Eye (tissue), 1 donor: ENCODE measurements at regions not wholly inside any gene's neighbourhood (a gene's known extent, or its start where the extent isn't known, plus 50 kb on each side); places are given as distances from the start of the nearest gene placed in this dataset.
A peak's percentile ranks its signal among the peaks of the same experiment; 100 is the strongest.
"Not testable (repeated sequence)": the region's sequence is repeated elsewhere in the genome, so short reads cannot be mapped to it uniquely, and the experiment has no call there.

ENCODE experiments used
- DNase-seq: peaks from one replicate; pipeline ENCODE4 v3.0.0-alpha.2; 2015

DNA sequence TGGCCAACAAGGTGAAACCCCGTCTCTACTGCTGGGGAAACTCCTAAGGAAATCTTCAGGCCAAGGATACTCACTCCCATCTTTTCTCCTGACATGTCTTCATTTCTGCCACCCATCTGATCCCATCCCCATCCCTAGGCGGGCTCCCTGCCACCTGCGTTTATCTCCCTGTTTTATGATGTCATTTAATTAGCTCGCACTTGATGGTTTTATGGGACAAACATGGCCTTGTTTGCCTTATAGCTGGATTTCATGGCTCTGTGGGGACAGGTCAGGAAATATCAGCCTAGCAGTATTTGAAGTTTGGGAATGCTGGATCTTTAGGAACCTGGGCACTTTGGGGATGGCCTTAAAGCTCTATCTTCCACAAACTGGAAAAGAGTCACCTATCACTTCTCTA is 88.5 kb upstream of the CISTR start:
- no peak for DNase-seq

GRCh38 chr12:53842686-53843085 is 90.9 kb upstream of the CISTR start:
- no peak for DNase-seq

- DNase-seq: no peak
Observed at GRCh38 chr12:53843545-53843944, 91.8 kb upstream of the CISTR start.

GRCh38 chr12:53844994-53845844 is 93.4 kb upstream of the HOXC13 start:
- no peak for DNase-seq

GRCh38 chr12:53845932-53846331 is 92.7 kb upstream of the HOXC13 start:
- DNase-seq: no peak

DNA sequence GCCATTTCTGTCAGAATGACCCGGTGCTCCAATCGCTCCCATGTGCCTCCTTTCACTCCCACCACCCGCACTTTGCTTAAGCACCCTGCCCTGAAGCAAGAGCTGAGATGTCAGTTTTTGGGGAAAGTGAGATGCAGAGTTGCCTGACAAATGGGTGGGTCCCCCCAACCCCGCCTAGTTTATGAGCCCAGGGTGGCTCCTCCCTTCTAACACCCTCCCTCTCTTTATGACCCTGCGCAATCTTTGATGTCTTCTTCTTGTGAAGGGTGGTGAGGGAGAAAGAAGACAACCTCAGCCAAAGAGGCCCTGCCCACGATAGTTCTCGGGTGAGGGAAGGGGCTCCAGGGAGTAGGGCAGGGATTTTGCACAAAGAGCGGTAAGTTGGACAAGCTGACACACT is 89.5 kb upstream of the HOXC13 start:
- no peak for DNase-seq

- no peak for DNase-seq
Observed at GRCh38 chr12:53849656-53850055, 89.0 kb upstream of the HOXC13 start.

GRCh38 chr12:53852061-53852460 is 86.6 kb upstream of the HOXC13 start:
- no peak for DNase-seq

DNA sequence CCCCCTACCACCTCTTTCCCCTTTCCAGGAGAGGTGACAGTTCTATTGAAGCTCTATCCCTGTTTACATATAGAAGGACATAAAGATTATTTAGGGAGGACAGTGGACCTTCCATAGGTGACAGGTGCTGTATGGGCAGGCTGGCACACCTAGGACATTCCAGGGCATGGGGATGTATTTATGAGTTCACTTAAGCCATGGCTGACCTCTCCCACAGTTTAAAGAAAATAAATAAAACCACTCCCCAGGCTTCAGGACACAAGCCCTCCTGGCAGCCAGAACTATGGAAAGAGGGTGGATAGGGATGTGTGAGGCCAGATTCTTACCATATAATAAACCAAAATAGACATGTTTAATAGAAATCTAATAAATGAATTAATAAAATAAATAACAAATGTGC is 85.6 kb upstream of the HOXC13 start:
- no peak for DNase-seq

GRCh38 chr12:53854701-53855316 is 83.8 kb upstream of the HOXC13 start:
- DNase-seq: no peak

DNA sequence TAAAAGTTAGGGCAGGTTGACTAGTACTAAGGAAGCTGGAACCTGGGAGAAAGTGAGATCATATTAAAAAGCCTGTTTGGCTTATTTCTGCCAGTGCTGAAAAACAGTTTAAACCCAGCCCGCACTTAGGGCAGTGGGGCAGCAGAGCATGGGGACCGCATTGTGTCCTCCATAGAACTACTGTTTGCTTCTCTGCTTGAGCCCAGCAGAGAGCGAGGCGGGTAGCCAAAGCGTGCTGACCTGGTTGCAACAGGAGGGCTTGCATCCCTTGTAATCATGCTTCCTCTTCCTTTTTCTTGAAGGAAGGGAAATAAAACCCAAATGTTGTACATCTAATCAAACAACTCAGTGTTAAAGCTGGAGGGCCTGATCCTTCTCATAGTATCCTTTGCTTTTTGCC is 82.5 kb upstream of the HOXC13 start:
- DNase-seq: no peak

DNA sequence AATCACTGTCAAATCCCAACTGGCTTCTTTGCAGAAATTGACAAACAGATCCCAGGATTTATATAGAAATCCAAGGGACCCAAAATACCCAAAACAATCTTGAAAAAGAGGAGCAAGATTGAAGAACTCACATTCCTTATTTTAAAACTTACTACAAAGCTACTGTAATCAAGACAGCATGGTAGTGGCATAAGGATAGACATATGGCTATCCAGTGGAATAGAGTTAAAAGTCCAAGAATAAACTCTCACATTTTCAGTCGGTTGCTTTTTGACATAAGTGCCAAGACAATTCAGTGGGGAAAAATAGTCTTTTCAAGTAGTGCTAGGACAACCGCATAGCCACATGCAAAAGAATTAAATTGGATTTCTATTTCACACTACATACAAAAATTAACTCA is 81.0 kb upstream of the HOXC13 start:
- no peak for DNase-seq

- no peak for DNase-seq
Observed at GRCh38 chr12:53860426-53861345, 77.9 kb upstream of the HOXC13 start.

GRCh38 chr12:53862206-53862605 is 76.4 kb upstream of the HOXC13 start:
- DNase-seq: no peak

DNA sequence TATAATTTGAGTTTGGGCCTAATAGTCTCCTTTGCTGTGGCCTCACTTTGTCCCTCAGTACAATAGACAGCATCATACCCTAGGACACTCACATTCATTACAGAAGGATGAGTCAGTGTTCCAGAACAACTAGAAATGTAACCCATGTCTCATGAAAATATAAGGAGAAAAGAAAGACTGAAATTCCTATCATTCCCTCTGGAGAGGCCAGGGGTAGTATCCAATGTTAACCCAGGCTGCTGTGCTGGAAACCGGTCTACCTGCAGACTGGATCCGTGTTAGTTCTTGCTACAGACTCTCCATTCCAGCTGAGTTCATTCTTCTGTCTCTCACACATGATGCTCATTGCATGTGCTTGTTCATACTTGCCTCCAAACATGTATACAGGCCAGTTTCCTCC is 75.8 kb upstream of the HOXC13 start:
- no peak for DNase-seq

DNA sequence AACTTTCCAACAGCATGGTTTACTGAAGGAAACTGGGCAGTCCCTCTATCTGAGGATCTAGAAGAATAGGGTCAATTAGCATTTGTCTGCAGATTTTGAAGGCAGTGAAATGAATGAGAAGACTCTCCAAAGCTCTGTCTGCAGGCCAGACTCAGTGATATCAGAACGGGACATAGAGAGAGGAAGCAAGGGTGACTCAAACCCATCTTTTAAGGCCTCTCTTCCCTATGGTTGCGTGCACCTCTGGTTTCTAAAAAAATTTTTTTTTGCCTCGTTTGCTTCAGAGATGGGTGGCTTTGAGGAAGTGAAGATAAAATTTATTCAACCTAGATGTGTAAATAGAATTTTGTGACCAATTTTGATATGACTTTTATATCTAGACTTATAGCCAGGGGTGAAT is 71.9 kb upstream of the HOXC13 start:
- DNase-seq: no peak

- peak; percentile 26 for DNase-seq
Observed at GRCh38 chr12:53867216-53868012, 71.2 kb upstream of the HOXC13 start.

DNA sequence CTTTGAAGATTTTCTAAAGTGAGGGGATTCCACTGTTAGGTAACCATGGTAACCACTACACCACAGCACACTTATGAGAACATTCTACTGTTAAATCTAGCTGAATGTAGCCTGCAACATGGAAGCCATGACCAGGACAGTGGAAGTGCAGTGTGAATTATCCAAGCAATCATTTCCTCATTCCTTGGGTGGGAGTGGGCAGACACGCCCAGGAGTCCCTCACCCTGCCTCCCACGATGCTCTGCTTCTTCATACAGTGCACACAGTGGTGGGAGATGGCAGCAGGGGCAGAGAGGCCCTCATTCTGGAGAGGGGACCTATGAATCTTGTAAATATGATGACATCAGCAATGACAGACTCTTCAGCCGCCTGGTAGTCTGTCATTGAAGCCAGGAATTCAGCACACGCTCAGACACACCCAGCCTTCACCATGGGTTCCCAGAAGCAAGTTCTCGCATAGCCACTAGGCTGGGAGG is 70.1 kb upstream of the HOXC13 start:
- peak; percentile 48 for DNase-seq

DNA sequence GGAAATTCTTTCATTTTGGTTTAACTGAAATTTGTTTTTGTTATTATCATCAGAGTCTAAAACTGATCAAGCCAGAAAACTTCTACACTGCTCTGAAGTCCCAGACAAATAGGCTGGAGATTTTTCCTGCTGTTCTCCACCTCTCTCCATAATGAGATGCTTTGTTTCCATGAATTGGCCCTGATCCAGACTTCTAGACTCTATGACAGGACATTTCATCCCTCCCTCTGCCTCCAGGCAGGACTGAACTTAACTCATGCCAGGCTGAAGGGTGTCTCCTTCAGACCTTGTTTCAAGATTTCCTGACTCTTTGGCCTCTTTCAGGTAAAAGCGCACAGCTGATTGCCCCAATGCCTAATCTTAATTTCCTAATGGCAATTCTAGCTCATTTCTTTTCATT is 69.1 kb upstream of the HOXC13 start:
- DNase-seq: peak; percentile 35

DNA sequence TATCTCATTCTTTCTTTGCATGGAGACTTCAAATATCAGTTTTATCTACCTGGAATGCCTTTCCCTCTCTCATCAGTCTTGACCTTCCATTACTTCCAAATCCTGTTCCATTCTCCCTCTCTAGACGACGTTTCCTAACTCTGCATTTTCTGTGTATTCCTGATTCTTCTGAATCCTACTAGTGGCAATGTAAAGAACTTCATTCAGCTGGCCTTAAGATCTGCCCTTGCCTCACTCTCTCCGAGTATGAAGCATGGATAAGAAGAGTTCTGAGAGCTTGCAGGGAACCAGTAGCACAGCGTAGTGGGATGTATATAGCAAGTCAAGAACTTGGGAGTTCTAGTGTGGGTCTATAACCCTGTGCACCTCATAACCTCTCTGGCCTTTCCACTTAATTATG is 68.5 kb upstream of the HOXC13 start:
- no peak for DNase-seq

- no peak for DNase-seq
Observed at GRCh38 chr12:53871367-53871766, 67.3 kb upstream of the HOXC13 start.

- DNase-seq: no peak
Observed at GRCh38 chr12:53872367-53872766, 66.3 kb upstream of the HOXC13 start.

- DNase-seq: not testable (repeated sequence)
Observed at GRCh38 chr12:53877961-53878360, 60.7 kb upstream of the HOXC13 start.
